IMR-90 (cell line): ENCODE measurements at regions not wholly inside any gene's neighbourhood (a gene's known extent, or its start where the extent isn't known, plus 50 kb on each side); places are given as distances from the start of the nearest gene placed in this dataset.

Experiments used
- FOS ChIP-seq: fragments of 150-350 bp; IDR thresholded peaks from 2 replicates; pipeline ENCODE4 v1.6.1; 2016; ENCODE audit warnings: low read depth, low read length
- RAD21 ChIP-seq: IDR thresholded peaks from 2 replicates; pipeline ENCODE4 v1.6.1; 2012; ENCODE audit warnings: low read length, improper control_type of control experiment
- TF ChIP-seq, protein P1 (sequence below): conservative IDR thresholded peaks from 2 replicates; pipeline ENCODE4 v1.5.1; 2012; ENCODE audit warnings: mild to moderate bottlenecking, low read depth, low read length, improper control_type of control experiment

DNA sequence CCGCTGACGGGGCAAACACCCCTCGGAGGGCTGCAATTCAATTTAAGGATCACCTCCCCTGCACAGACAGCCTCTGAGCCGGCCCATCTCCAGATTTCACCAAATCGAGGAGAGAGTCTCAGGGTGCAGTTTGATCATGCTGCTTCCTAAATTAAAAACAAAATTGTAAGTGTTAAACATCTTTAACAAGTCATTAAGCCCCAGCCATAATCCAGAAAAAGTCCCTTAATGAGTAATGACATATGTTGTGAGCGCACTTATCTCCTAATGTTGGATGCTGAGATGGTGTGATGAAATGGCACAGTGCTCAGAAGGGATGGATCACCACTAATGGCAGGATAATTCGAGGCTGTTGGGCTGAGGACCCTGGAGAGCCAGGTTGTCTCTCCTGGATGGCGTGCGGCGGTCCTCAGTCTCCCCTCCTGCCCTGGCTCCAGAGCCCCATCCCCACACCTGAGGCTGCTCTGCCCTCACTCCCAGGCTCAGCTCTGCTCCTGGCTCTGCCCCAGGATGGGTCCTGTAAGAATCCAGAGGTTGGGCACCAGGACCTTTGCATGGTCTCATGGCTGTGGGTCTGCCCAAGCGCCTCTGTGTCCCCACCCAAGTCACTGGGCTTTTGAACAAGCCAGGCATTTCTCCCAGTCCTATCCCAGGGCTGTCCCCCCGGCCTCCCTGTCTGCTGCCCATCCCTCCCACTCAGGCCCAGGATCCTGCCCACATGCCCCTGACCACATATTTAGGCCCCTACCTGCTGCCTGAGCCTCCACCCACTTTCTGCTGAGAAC lies 224.4 kb upstream of the POU3F1 start:
- TF ChIP-seq, protein P1, sequence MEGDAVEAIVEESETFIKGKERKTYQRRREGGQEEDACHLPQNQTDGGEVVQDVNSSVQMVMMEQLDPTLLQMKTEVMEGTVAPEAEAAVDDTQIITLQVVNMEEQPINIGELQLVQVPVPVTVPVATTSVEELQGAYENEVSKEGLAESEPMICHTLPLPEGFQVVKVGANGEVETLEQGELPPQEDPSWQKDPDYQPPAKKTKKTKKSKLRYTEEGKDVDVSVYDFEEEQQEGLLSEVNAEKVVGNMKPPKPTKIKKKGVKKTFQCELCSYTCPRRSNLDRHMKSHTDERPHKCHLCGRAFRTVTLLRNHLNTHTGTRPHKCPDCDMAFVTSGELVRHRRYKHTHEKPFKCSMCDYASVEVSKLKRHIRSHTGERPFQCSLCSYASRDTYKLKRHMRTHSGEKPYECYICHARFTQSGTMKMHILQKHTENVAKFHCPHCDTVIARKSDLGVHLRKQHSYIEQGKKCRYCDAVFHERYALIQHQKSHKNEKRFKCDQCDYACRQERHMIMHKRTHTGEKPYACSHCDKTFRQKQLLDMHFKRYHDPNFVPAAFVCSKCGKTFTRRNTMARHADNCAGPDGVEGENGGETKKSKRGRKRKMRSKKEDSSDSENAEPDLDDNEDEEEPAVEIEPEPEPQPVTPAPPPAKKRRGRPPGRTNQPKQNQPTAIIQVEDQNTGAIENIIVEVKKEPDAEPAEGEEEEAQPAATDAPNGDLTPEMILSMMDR = no peak
- no peak for TF ChIP-seq RAD21
- no peak for TF ChIP-seq FOS
